Peyer's patch (tissue), 4 donors: ENCODE measurements at regions not wholly inside any gene's neighbourhood (a gene's known extent, or its start where the extent isn't known, plus 50 kb on each side); places are given as distances from the start of the nearest gene placed in this dataset.
A peak's percentile ranks its signal among the peaks of the same experiment; 100 is the strongest.

ENCODE experiments used
- DNase-seq, 3 donors: peaks; one replicate each; pipeline ENCODE4 v3.0.0-alpha.2; 2017 to 2019
- H3K27ac ChIP-seq, 4 donors: fragments of 200-600 bp; sonication (generic); one replicate each; pipeline ENCODE4 v1.5.1; 2016 to 2019
- H3K27me3 ChIP-seq, 2 donors: fragments of 200-600 bp; sonication (generic); one replicate each; pipeline ENCODE4 v1.5.1; 2019
- H3K36me3 ChIP-seq, 3 donors: fragments of 200-600 bp; sonication (generic); one replicate each; pipeline ENCODE4 v1.5.1; 2016 to 2019
- H3K4me1 ChIP-seq, 4 donors: fragments of 200-600 bp; sonication (generic); one replicate each; pipeline ENCODE4 v1.5.1; 2016 to 2019
- H3K4me3 ChIP-seq, 4 donors: fragments of 200-600 bp; sonication (generic); 1 replicate in 3 of 4; 2 replicates in 1 of 4; pipeline ENCODE4 v1.5.1; 2016 to 2019; ENCODE audit warnings: mild to moderate bottlenecking in 1 of 4
- H3K9me3 ChIP-seq, 4 donors: fragments of 200-600 bp; sonication (generic); one replicate each; pipeline ENCODE4 v1.5.1; 2016 to 2019; ENCODE audit warnings: mild to moderate bottlenecking in 1 of 4
- CTCF ChIP-seq, 6 experiments: fragments of 450-650 bp in 4 of 6; fragments of 200-600 bp in 2 of 6; sonication (generic) in 1 of 6; IDR thresholded peaks; one replicate each; pipeline ENCODE4 v1.5.1; 2017 to 2019; ENCODE audit warnings: antibody characterized with exemption in 6 of 6, mild to moderate bottlenecking in 3 of 6, moderate library complexity in 1 of 6
- POLR2A ChIP-seq, 2 donors: fragments of 450-650 bp; IDR thresholded peaks; one replicate each; pipeline ENCODE4 v1.5.1; 2017; ENCODE audit warnings: antibody characterized with exemption in 2 of 2, mild to moderate bottlenecking in 2 of 2, moderate library complexity in 2 of 2

- H3K4me1 ChIP-seq: no peaks in the 10 kb centered on the region
- no peak for DNase-seq
- H3K27me3 ChIP-seq: no peaks in the 10 kb centered on the region
- H3K36me3 ChIP-seq: no peaks in the 10 kb centered on the region
- no peak overlapping the region for H3K27ac ChIP-seq
- no peaks in the 10 kb centered on the region for H3K9me3 ChIP-seq
- no peak for TF ChIP-seq CTCF (IDR thresholded peaks at IDR 0.05)
- TF ChIP-seq POLR2A (IDR thresholded peaks at IDR 0.05): no peak
- no peak overlapping the region for H3K4me3 ChIP-seq
These were observed 325.6 kb downstream of the NUAK1 start for GRCh38 chr12:105813201-105813600.

GRCh38 chr12:105814283-105814682 lies 324.5 kb downstream of the NUAK1 start:
- H3K4me3 ChIP-seq: no peak overlapping the region
- H3K27ac ChIP-seq: no peak overlapping the region
- H3K4me1 ChIP-seq: no peaks in the 10 kb centered on the region
- no peaks in the 10 kb centered on the region for H3K9me3 ChIP-seq
- TF ChIP-seq CTCF (IDR thresholded peaks at IDR 0.05) (no peak), POLR2A (IDR thresholded peaks at IDR 0.05) (no peak)
- DNase-seq: no peak
- no peaks in the 10 kb centered on the region for H3K36me3 ChIP-seq
- no peaks in the 10 kb centered on the region for H3K27me3 ChIP-seq

GRCh38 chr12:105819549-105819948 lies 319.2 kb downstream of the NUAK1 start:
- H3K27ac ChIP-seq: no peak overlapping the region
- no peak for TF ChIP-seq POLR2A (IDR thresholded peaks at IDR 0.05)
- no peak for TF ChIP-seq CTCF (IDR thresholded peaks at IDR 0.05)
- no peak for DNase-seq
- H3K4me3 ChIP-seq: no peak overlapping the region
- H3K4me1 ChIP-seq: no peaks in the 10 kb centered on the region
- no peaks in the 10 kb centered on the region for H3K9me3 ChIP-seq
- no peaks in the 10 kb centered on the region for H3K27me3 ChIP-seq
- H3K36me3 ChIP-seq: no peaks in the 10 kb centered on the region

GRCh38 chr12:105820429-105821125 lies 318.2 kb downstream of the NUAK1 start:
- H3K9me3 ChIP-seq: no peaks in the 10 kb centered on the region
- no peak overlapping the region for H3K27ac ChIP-seq
- no peaks in the 10 kb centered on the region for H3K4me1 ChIP-seq
- H3K36me3 ChIP-seq: no peaks in the 10 kb centered on the region
- TF ChIP-seq POLR2A (IDR thresholded peaks at IDR 0.05): no peak
- TF ChIP-seq CTCF (IDR thresholded peaks at IDR 0.05): no peak
- peak in 1 of 3 donors; percentile 50 for DNase-seq
- H3K27me3 ChIP-seq: no peaks in the 10 kb centered on the region
- H3K4me3 ChIP-seq: no peak overlapping the region

GRCh38 chr12:105822131-105823105 lies 316.3 kb downstream of the NUAK1 start:
- TF ChIP-seq CTCF (IDR thresholded peaks at IDR 0.05) (no peak), POLR2A (IDR thresholded peaks at IDR 0.05) (no peak)

More at GRCh38 chr12:105822131-105823105, 316.3 kb downstream of the NUAK1 start:
- Histone ChIP-seq H3K36me3 (no peaks in the 10 kb centered on the region), H3K4me1 (no peaks in the 10 kb centered on the region), H3K27me3 (no peaks in the 10 kb centered on the region), H3K27ac (no peak overlapping the region), H3K9me3 (no peaks in the 10 kb centered on the region), H3K4me3 (no peak overlapping the region)
- no peak for DNase-seq
